Left lung (tissue), 4 donors: ENCODE measurements at regions not wholly inside any gene's neighbourhood (a gene's known extent, or its start where the extent isn't known, plus 50 kb on each side); places are given as distances from the start of the nearest gene placed in this dataset.

Source experiments
- ATAC-seq: fragments of 200-7000 bp; cut with Tn5 transposase; one replicate; pipeline ENCODE4 v1.9.1; 2020; ENCODE audit warnings: moderate library complexity
- DNase-seq, 4 donors: peaks; one replicate each; pipeline ENCODE4 v3.0.0-alpha.2; 2013 to 2020
- H3K27ac ChIP-seq, 2 donors: fragments of 200-600 bp; sonication (generic) in 1 of 2; one replicate each; pipeline versions ENCODE4 v1.5.0 to v1.8.0; 2020 to 2021
- H3K27me3 ChIP-seq, 2 donors: fragments of 200-600 bp; sonication (generic) in 1 of 2; one replicate each; pipeline versions ENCODE4 v1.5.0 to v1.8.0; 2020 to 2021
- H3K36me3 ChIP-seq, 2 donors: fragments of 200-600 bp; sonication (generic) in 1 of 2; one replicate each; pipeline versions ENCODE4 v1.5.0 to v1.8.0; 2020 to 2021
- H3K4me1 ChIP-seq, 2 donors: fragments of 200-600 bp; one replicate each; pipeline ENCODE4 v1.8.0; 2021
- H3K4me3 ChIP-seq, 2 donors: fragments of 200-600 bp; sonication (generic) in 1 of 2; one replicate each; pipeline versions ENCODE4 v1.5.0 to v1.8.0; 2020 to 2021; ENCODE audit warnings: mild to moderate bottlenecking in 1 of 2
- H3K9me3 ChIP-seq, 2 donors: fragments of 200-600 bp; sonication (generic) in 1 of 2; one replicate each; pipeline versions ENCODE4 v1.5.0 to v1.8.0; 2020 to 2021
- CTCF ChIP-seq, 2 donors: fragments of 200-600 bp; sonication (generic) in 1 of 2; IDR thresholded peaks; one replicate each; pipeline versions ENCODE4 v1.5.0 to v1.8.0; 2021; ENCODE audit warnings: antibody characterized with exemption in 2 of 2
- intact Hi-C, 2 donors: fragments of 100-400 bp; cut with DNase I; formaldehyde crosslinking; loops; one replicate each; pipeline versions ENCODE4 v1.11.2 to v1.14.2; 2022
- donor health status: DM: no; HTN: yes; CAD: no.
- donor health status: DM: no; HTN: no; CAD: no.

- no peaks in the 10 kb centered on the region for H3K36me3 ChIP-seq
- H3K27me3 ChIP-seq = no peaks in the 10 kb centered on the region
- H3K4me1 ChIP-seq = no peaks in the 10 kb centered on the region
- no peak for DNase-seq
- no peak for TF ChIP-seq CTCF (IDR thresholded peaks at IDR 0.05)
- H3K9me3 ChIP-seq = no peaks in the 10 kb centered on the region
- ATAC-seq = no peak
- intact Hi-C loops = no loop called here
- no peak overlapping the region for H3K4me3 ChIP-seq
- H3K27ac ChIP-seq = no peak overlapping the region
These were observed 105.6 kb upstream of the PUDP start for GRCh38 chrX:7253565-7253964.

GRCh38 chrX:7252013-7252610 lies 104.2 kb upstream of the PUDP start:
- Histone ChIP-seq H3K36me3 (no peaks in the 10 kb centered on the region), H3K27me3 (no peaks in the 10 kb centered on the region), H3K4me3 (no peak overlapping the region), H3K9me3 (no peaks in the 10 kb centered on the region), H3K4me1 (no peaks in the 10 kb centered on the region), H3K27ac (peak overlapping the region in 1 of 2 donors; percentile 76)
- no peak for TF ChIP-seq CTCF (IDR thresholded peaks at IDR 0.05)
- intact Hi-C loops = no loop called here
- DNase-seq (peak in 3 of 4 donors; percentile 4 to 60 (median 47)), ATAC-seq (peak; percentile 97)

- ATAC-seq = no peak
- intact Hi-C loops = no loop called here
- H3K9me3 ChIP-seq = no peaks in the 10 kb centered on the region
These were observed 99.4 kb upstream of the PUDP start for GRCh38 chrX:7247346-7247745.

GRCh38 chrX:7244405-7244804 lies 96.5 kb upstream of the PUDP start:
- peak overlapping the region in 1 of 2 donors; percentile 77 for H3K27ac ChIP-seq
- no peak for TF ChIP-seq CTCF (IDR thresholded peaks at IDR 0.05)
- DNase-seq (no peak), ATAC-seq (no peak)
- H3K36me3 ChIP-seq = no peaks in the 10 kb centered on the region
- H3K4me3 ChIP-seq = no peak overlapping the region
- peaks cover 0 to 2% of the 10 kb centered on the region in 2 donors for H3K4me1 ChIP-seq
- H3K27me3 ChIP-seq = no peaks in the 10 kb centered on the region
- H3K9me3 ChIP-seq = no peaks in the 10 kb centered on the region
- intact Hi-C loops = no loop called here

More at GRCh38 chrX:7247346-7247745, 99.4 kb upstream of the PUDP start:
- H3K27ac ChIP-seq = peak overlapping the region in 1 of 2 donors; percentile 33
- no peak for DNase-seq
- H3K4me3 ChIP-seq = no peak overlapping the region
- no peaks in the 10 kb centered on the region for H3K36me3 ChIP-seq
- H3K4me1 ChIP-seq = peaks cover 0 to 2% of the 10 kb centered on the region in 2 donors
- TF ChIP-seq CTCF (IDR thresholded peaks at IDR 0.05) = no peak
- H3K27me3 ChIP-seq = no peaks in the 10 kb centered on the region

- intact Hi-C loops = no loop called here
- Histone ChIP-seq H3K4me1 (peaks cover 0 to 2% of the 10 kb centered on the region in 2 donors), H3K27ac (no peak overlapping the region), H3K9me3 (no peaks in the 10 kb centered on the region), H3K4me3 (no peak overlapping the region), H3K36me3 (no peaks in the 10 kb centered on the region), H3K27me3 (no peaks in the 10 kb centered on the region)
- ATAC-seq (no peak), DNase-seq (no peak)
- TF ChIP-seq CTCF (IDR thresholded peaks at IDR 0.05) = no peak
These were observed 94.7 kb upstream of the PUDP start for GRCh38 chrX:7242613-7243012.
